Endothelial cell of umbilical vein (primary cell): ENCODE measurements at regions not wholly inside any gene's neighbourhood (a gene's known extent, or its start where the extent isn't known, plus 50 kb on each side); places are given as distances from the start of the nearest gene placed in this dataset.
"Not testable (repeated sequence)": the region's sequence is repeated elsewhere in the genome, so short reads cannot be mapped to it uniquely, and the experiment has no call there.

Experiments used
- BruUV-seq: library from RNA; stranded (reverse); fragments of 400-500 nt; replicated peaks from 2 replicates; lab custom pipeline; 2021; lab: Mats Ljungman, UMichigan
- CTCF ChIA-PET: fragments of 300-600, 350-600 bp; sonication (Branson Sonifier 250); formaldehyde crosslinking; loops from one replicate; lab custom pipeline; 2021; ENCODE audit warnings: antibody characterized with exemption, inconsistent platforms; lab: Charles Lee
- POLR2A ChIA-PET: fragments of 300-600, 350-600 bp; sonication (Branson Sonifier 250); formaldehyde crosslinking; loops from one replicate; lab custom pipeline; 2021; ENCODE audit warnings: antibody characterized with exemption, inconsistent platforms; lab: Charles Lee
- DNase-seq: peaks from one replicate; pipeline ENCODE4 v3.0.0-alpha.2; 2011; ENCODE audit warnings: low read depth, low spot score
- FAIRE-seq: peaks from 2 replicates; lab custom pipeline; 2011; peaks lifted over from hg19 to GRCh38; lab: Jason Lieb, UNC
- H2AFZ ChIP-seq: 2 replicates; pipeline ENCODE4 v1.6.0; 2012; ENCODE audit warnings: low read depth, low read length, control low read depth, inconsistent platforms
- H3K27ac ChIP-seq: 2 replicates; pipeline ENCODE4 v1.5.1; 2011; ENCODE audit warnings: low read depth, mild to moderate bottlenecking, control low read depth, low read length, moderate library complexity; ENCODE audit not compliant: insufficient read depth
- H3K27me3 ChIP-seq, 2 experiments: 2 replicates each; pipeline versions ENCODE4 v1.6.0 to v1.6.1; 2011; ENCODE audit warnings: low read length in 2 of 2, mixed read lengths in 1 of 2; ENCODE audit not compliant: control insufficient read depth in 2 of 2, insufficient read depth in 2 of 2
- H3K36me3 ChIP-seq, 2 experiments: 2 replicates in 1 of 2; 3 replicates in 1 of 2; pipeline ENCODE4 v1.5.1; 2011; ENCODE audit warnings: low read length in 2 of 2, mild to moderate bottlenecking in 1 of 2, moderate library complexity in 1 of 2; ENCODE audit not compliant: control insufficient read depth in 2 of 2, insufficient read depth in 2 of 2; ENCODE audit errors: extremely low read depth in 1 of 2
- H3K4me1 ChIP-seq: 3 replicates; pipeline ENCODE4 v1.5.1; 2011; ENCODE audit warnings: mild to moderate bottlenecking, low read length; ENCODE audit not compliant: control insufficient read depth, insufficient read depth; ENCODE audit errors: extremely low read depth
- H3K4me2 ChIP-seq: 2 replicates; pipeline ENCODE4 v1.6.1; 2011; ENCODE audit warnings: low read length, control low read depth, mixed read lengths; ENCODE audit not compliant: insufficient read depth
- H3K4me3 ChIP-seq, 3 experiments: fragments of 200-600 bp in 1 of 3; sonication (generic), shearing (Covaris generic) in 1 of 3; replicated peaks in 1 of 3; 2 replicates each; pipeline ENCODE4 v1.5.1; 2011 to 2016; ENCODE audit warnings: control low read depth in 3 of 3, low read length in 3 of 3, mild to moderate bottlenecking in 2 of 3, inconsistent platforms in 1 of 3, low read depth in 1 of 3, moderate library complexity in 1 of 3; ENCODE audit not compliant: insufficient read depth in 1 of 3
- H3K79me2 ChIP-seq: 2 replicates; pipeline ENCODE4 v1.6.0; 2012; ENCODE audit warnings: low read length, inconsistent platforms; ENCODE audit not compliant: control insufficient read depth, insufficient read depth
- H3K9ac ChIP-seq: replicated peaks from 2 replicates; pipeline ENCODE3; 2011; ENCODE audit warnings: low read length, control low read depth; ENCODE audit not compliant: insufficient read depth; ENCODE audit errors: extremely low read depth
- H3K9me1 ChIP-seq: replicated peaks from 3 replicates; pipeline ENCODE4 v1.6.0; 2011; ENCODE audit warnings: mild to moderate bottlenecking, low read length; ENCODE audit not compliant: control insufficient read depth, insufficient read depth; ENCODE audit errors: extremely low read depth
- H3K9me3 ChIP-seq: replicated peaks from 2 replicates; pipeline ENCODE4 v1.5.1; 2012; ENCODE audit warnings: low read length, inconsistent platforms; ENCODE audit not compliant: control insufficient read depth, insufficient read depth
- H4K20me1 ChIP-seq: replicated peaks from 2 replicates; pipeline ENCODE3; 2011; ENCODE audit warnings: mild to moderate bottlenecking, low read length; ENCODE audit not compliant: control insufficient read depth, insufficient read depth; ENCODE audit errors: extremely low read depth
- dilution Hi-C: fragments of 300-500 bp; cut with MboI; formaldehyde crosslinking; loops from one replicate; pipeline ENCODE4 v1.15.0; 2019; ENCODE audit warnings: low sequenced_read_pairs; ENCODE audit not compliant: extremely low pct_ligation_motif_present
- intact Hi-C: fragments of 100-400 bp; cut with micrococcal nuclease; formaldehyde crosslinking; loops from one replicate; pipeline ENCODE4 v1.10.0; 2022

GRCh38 chr10:46810222-46810621, 101.0 kb upstream of the PTPN20 start:
- dilution Hi-C loops, H4K20me1 ChIP-seq, DNase-seq, BruUV-seq, H3K27me3 ChIP-seq, H3K79me2 ChIP-seq, FAIRE-seq, H3K27ac ChIP-seq, H3K4me1 ChIP-seq, H3K4me3 ChIP-seq, H2AFZ ChIP-seq, intact Hi-C loops, H3K4me2 ChIP-seq, CTCF ChIA-PET, POLR2A ChIA-PET, H3K9ac ChIP-seq, H3K9me3 ChIP-seq, H3K9me1 ChIP-seq, H3K36me3 ChIP-seq: not testable (repeated sequence)

DNA sequence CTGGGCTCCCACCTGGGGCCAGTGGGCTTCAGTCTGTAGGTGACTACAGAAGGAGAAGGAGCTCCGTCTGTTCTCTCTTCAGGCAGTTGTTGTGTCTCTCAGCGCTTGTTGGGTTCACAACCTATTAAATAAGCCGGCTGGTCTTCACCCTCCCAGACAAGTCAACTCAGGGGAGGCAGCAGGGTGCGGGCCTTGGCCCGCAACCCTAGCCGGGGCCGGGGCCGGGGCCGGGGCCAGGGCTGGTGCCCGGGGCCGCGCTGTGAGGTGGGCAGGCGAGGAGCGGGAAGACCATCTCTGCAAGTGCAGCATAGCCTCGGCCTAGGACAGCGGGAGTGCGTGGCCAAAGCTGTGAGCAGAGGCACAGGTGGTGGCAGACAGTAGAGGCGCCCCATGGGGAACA, 95.1 kb upstream of the PTPN20 start:
- H3K9me1 ChIP-seq, H3K79me2 ChIP-seq, FAIRE-seq, CTCF ChIA-PET, H2AFZ ChIP-seq, H3K4me1 ChIP-seq, H3K27me3 ChIP-seq, BruUV-seq, H3K9ac ChIP-seq, DNase-seq, H3K9me3 ChIP-seq, intact Hi-C loops, H4K20me1 ChIP-seq, H3K4me2 ChIP-seq, H3K27ac ChIP-seq, dilution Hi-C loops, H3K4me3 ChIP-seq, H3K36me3 ChIP-seq, POLR2A ChIA-PET: not testable (repeated sequence)

- CTCF ChIA-PET, intact Hi-C loops, H3K4me2 ChIP-seq, H3K27me3 ChIP-seq, H3K79me2 ChIP-seq, H3K9ac ChIP-seq, FAIRE-seq, DNase-seq, H4K20me1 ChIP-seq, H2AFZ ChIP-seq, H3K27ac ChIP-seq, POLR2A ChIA-PET, BruUV-seq, H3K4me1 ChIP-seq, dilution Hi-C loops, H3K4me3 ChIP-seq, H3K36me3 ChIP-seq, H3K9me3 ChIP-seq, H3K9me1 ChIP-seq: not testable (repeated sequence)
Measured at GRCh38 chr10:46840393-46841050, 70.7 kb upstream of the PTPN20 start.

- BruUV-seq, H3K36me3 ChIP-seq, dilution Hi-C loops, CTCF ChIA-PET, H3K4me1 ChIP-seq, H3K9me3 ChIP-seq, H3K27ac ChIP-seq, H4K20me1 ChIP-seq, FAIRE-seq, DNase-seq, H3K27me3 ChIP-seq, H3K9me1 ChIP-seq, H3K79me2 ChIP-seq, H2AFZ ChIP-seq, H3K4me3 ChIP-seq, H3K4me2 ChIP-seq, intact Hi-C loops, POLR2A ChIA-PET, H3K9ac ChIP-seq: not testable (repeated sequence)
Measured at GRCh38 chr10:46841051-46841593, 70.1 kb upstream of the PTPN20 start.
